ENCODE measurements at regions not wholly inside any gene's neighbourhood (a gene's known extent, or its start where the extent isn't known, plus 50 kb on each side); places are given as distances from the start of the nearest gene placed in this dataset.

DNA sequence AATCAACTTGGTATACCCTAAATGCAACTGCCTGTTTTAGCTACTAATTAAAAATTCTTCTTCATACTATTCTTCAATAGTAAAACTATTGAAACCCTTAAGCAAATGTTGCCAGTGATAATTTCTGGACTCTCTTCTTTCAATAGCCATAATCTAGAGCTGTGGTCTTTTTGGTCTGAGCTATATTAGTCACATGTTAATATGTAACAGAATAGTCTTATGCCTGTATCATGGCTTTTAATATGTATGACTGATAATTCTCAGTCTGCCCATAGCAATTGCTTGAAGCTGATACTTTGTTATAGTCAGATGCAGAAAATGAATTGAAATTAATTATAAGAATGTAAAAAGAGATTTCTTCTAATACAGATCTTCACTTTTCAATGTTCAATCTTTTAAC lies 1871.9 kb upstream of the CDH6 start:
- no peaks in the 10 kb centered on the region for H3K9me3 Mint-ChIP-seq
- Histone ChIP-seq H3K4me2 (no peak overlapping the region), H3F3A (replicated peaks; ENCODE audit: low read depth) (no peaks in the 10 kb centered on the region), H2AFZ (no peak overlapping the region), H3K9me2 (ENCODE audit: insufficient read depth) (no peaks in the 10 kb centered on the region), H3K4me1 (ENCODE audit: insufficient read depth) (no peaks in the 10 kb centered on the region), H3K27ac (ENCODE audit: low read depth) (no peak overlapping the region), H3K79me2 (replicated peaks; ENCODE audit: insufficient read depth) (no peaks in the 10 kb centered on the region), H4K20me1 (replicated peaks; ENCODE audit: insufficient read depth) (no peaks in the 10 kb centered on the region), H3K4me3 (no peak overlapping the region), H3K36me3 (ENCODE audit: insufficient read depth) (no peaks in the 10 kb centered on the region), H3K27me3 (ENCODE audit: insufficient read depth) (no peaks in the 10 kb centered on the region)
- no peaks in the 10 kb centered on the region for H3K36me3 Mint-ChIP-seq (ENCODE audit: low read depth)
- no peak overlapping the region for H3K4me3 Mint-ChIP-seq
- no peaks in the 10 kb centered on the region for H3K27me3 Mint-ChIP-seq (ENCODE audit: insufficient read depth, low read depth, poor library complexity)
- no peak overlapping the region for H3K27ac Mint-ChIP-seq
- ATAC-seq = no peak
- no peak for TF ChIP-seq ETS1 (IDR thresholded peaks at IDR 0.05)
- TF ChIP-seq ZNF114 (CRISPR knock-in tag; IDR thresholded peaks at IDR 0.05) = no peak
- no peak for TF ChIP-seq CTCF (conservative IDR thresholded peaks at IDR 0.05; ENCODE audit: low read depth in 2 of 2)
- TF ChIP-seq JUNB (IDR thresholded peaks at IDR 0.05; ENCODE audit: unreplicated experiment) = no peak
- TF ChIP-seq REST (IDR thresholded peaks at IDR 0.05; ENCODE audit: unreplicated experiment) = no peak
- no peak for TF ChIP-seq NANOG (IDR thresholded peaks at IDR 0.05; ENCODE audit: borderline replicate concordance)
- TF ChIP-seq ZNF462 (CRISPR knock-in tag; IDR thresholded peaks at IDR 0.05) = no peak
- TF ChIP-seq STAT1 (IDR thresholded peaks at IDR 0.05; ENCODE audit: unreplicated experiment) = no peak
- H3K4me1 Mint-ChIP-seq = no peaks in the 10 kb centered on the region
- no peak for DNase-seq (ENCODE audit: low spot score)

All from GM23338 (cell line).